IgD-negative memory B cell (primary cell): ENCODE measurements at regions not wholly inside any gene's neighbourhood (a gene's known extent, or its start where the extent isn't known, plus 50 kb on each side); places are given as distances from the start of the nearest gene placed in this dataset.
"Not testable (repeated sequence)": the region's sequence is repeated elsewhere in the genome, so short reads cannot be mapped to it uniquely, and the experiment has no call there.

Experiments used
- H3K27ac Mint-ChIP-seq, 3 donors: one replicate each; pipeline ENCODE4 v1.8.0; 2020 to 2022; ENCODE audit warnings: mild to moderate bottlenecking in 3 of 3, mixed read lengths in 3 of 3, moderate library complexity in 1 of 3
- H3K27me3 Mint-ChIP-seq: one replicate; pipeline ENCODE4 v1.8.0; 2021; ENCODE audit warnings: mixed read lengths
- H3K36me3 Mint-ChIP-seq: one replicate; pipeline ENCODE4 v1.8.0; 2020; ENCODE audit warnings: mild to moderate bottlenecking, mixed read lengths
- H3K4me1 Mint-ChIP-seq, 3 donors: one replicate each; pipeline ENCODE4 v1.8.0; 2020 to 2022; ENCODE audit warnings: mixed read lengths in 3 of 3, mild to moderate bottlenecking in 1 of 3
- H3K4me3 Mint-ChIP-seq, 4 donors: one replicate each; pipeline ENCODE4 v1.8.0; 2020 to 2022; ENCODE audit warnings: mild to moderate bottlenecking in 4 of 4, mixed read lengths in 4 of 4, moderate library complexity in 3 of 4
- H3K9me3 Mint-ChIP-seq, 3 donors: one replicate each; pipeline ENCODE4 v1.8.0; 2020 to 2021; ENCODE audit warnings: mixed read lengths in 3 of 3, mild to moderate bottlenecking in 1 of 3

- Mint-ChIP-seq H3K4me3 (peak overlapping the region; percentile 9 to 78 (median 52)), H3K9me3 (peaks cover 0 to 2% (median 0%) of the 10 kb centered on the region in 3 donors), H3K4me1 (peaks cover 19 to 27% (median 22%) of the 10 kb centered on the region in 3 donors), H3K36me3 (peaks cover 2% of the 10 kb centered on the region), H3K27me3 (peaks cover 9% of the 10 kb centered on the region), H3K27ac (peak overlapping the region; percentile 7 to 84 (median 60))
These were observed 121.6 kb downstream of the TLR4 start for GRCh38 chr9:117825609-117826347.

- peaks cover 9% of the 10 kb centered on the region for H3K27me3 Mint-ChIP-seq
- peak overlapping the region in 2 of 3 donors; percentile 3 to 25 for H3K27ac Mint-ChIP-seq
- H3K9me3 Mint-ChIP-seq, result peaks cover 0 to 2% (median 0%) of the 10 kb centered on the region in 3 donors
- H3K4me1 Mint-ChIP-seq, result peaks cover 19 to 27% (median 22%) of the 10 kb centered on the region in 3 donors
- H3K4me3 Mint-ChIP-seq, result peak overlapping the region in 3 of 4 donors; percentile 19 to 78 (median 72)
- peaks cover 2% of the 10 kb centered on the region for H3K36me3 Mint-ChIP-seq
These were observed 122.6 kb downstream of the TLR4 start for GRCh38 chr9:117826837-117827236.

- H3K9me3 Mint-ChIP-seq, result peaks cover 0 to 2% (median 0%) of the 10 kb centered on the region in 3 donors
- H3K4me3 Mint-ChIP-seq, result no peak overlapping the region
- peak overlapping the region in 1 of 3 donors; percentile 42 for H3K27ac Mint-ChIP-seq
- H3K36me3 Mint-ChIP-seq, result peaks cover 2% of the 10 kb centered on the region
- peaks cover 19 to 27% (median 22%) of the 10 kb centered on the region in 3 donors for H3K4me1 Mint-ChIP-seq
- peaks cover 8% of the 10 kb centered on the region for H3K27me3 Mint-ChIP-seq
These were observed 123.3 kb downstream of the TLR4 start for GRCh38 chr9:117827456-117827855.

- Mint-ChIP-seq H3K27me3 (peaks cover 5% of the 10 kb centered on the region), H3K9me3 (peaks cover 0 to 2% (median 0%) of the 10 kb centered on the region in 3 donors), H3K4me3 (no peak overlapping the region), H3K4me1 (peaks cover 19 to 27% (median 22%) of the 10 kb centered on the region in 3 donors), H3K27ac (no peak overlapping the region), H3K36me3 (peaks cover 2% of the 10 kb centered on the region)
These were observed 124.3 kb downstream of the TLR4 start for GRCh38 chr9:117828466-117828865.

- no peak overlapping the region for H3K4me3 Mint-ChIP-seq
- no peaks in the 10 kb centered on the region for H3K9me3 Mint-ChIP-seq
- H3K4me1 Mint-ChIP-seq, result peaks cover 1 to 4% (median 2%) of the 10 kb centered on the region in 3 donors
- H3K36me3 Mint-ChIP-seq, result peaks cover 3% of the 10 kb centered on the region
- no peak overlapping the region for H3K27ac Mint-ChIP-seq
- peaks cover 1% of the 10 kb centered on the region for H3K27me3 Mint-ChIP-seq
These were observed 131.6 kb downstream of the TLR4 start for GRCh38 chr9:117835798-117836197.

- H3K4me3 Mint-ChIP-seq, result no peak overlapping the region
- peaks cover 1 to 4% (median 2%) of the 10 kb centered on the region in 3 donors for H3K4me1 Mint-ChIP-seq
- no peak overlapping the region for H3K27ac Mint-ChIP-seq
- peaks cover 2% of the 10 kb centered on the region for H3K36me3 Mint-ChIP-seq
- H3K9me3 Mint-ChIP-seq, result no peaks in the 10 kb centered on the region
- H3K27me3 Mint-ChIP-seq, result peaks cover 7% of the 10 kb centered on the region
These were observed 135.7 kb downstream of the TLR4 start for GRCh38 chr9:117839862-117840261.

- not testable (repeated sequence) for H3K4me1 Mint-ChIP-seq, H3K36me3 Mint-ChIP-seq, H3K4me3 Mint-ChIP-seq, H3K27ac Mint-ChIP-seq, H3K9me3 Mint-ChIP-seq, H3K27me3 Mint-ChIP-seq
These were observed 147.7 kb downstream of the TLR4 start for GRCh38 chr9:117851836-117852461.

GRCh38 chr9:117858561-117858960, 154.4 kb downstream of the TLR4 start:
- no peaks in the 10 kb centered on the region for H3K9me3 Mint-ChIP-seq
- H3K4me3 Mint-ChIP-seq, result no peak overlapping the region
- no peaks in the 10 kb centered on the region for H3K4me1 Mint-ChIP-seq
- H3K27me3 Mint-ChIP-seq, result no peaks in the 10 kb centered on the region
- no peak overlapping the region for H3K27ac Mint-ChIP-seq
- no peaks in the 10 kb centered on the region for H3K36me3 Mint-ChIP-seq

GRCh38 chr9:117860849-117861248, 156.6 kb downstream of the TLR4 start:
- H3K27ac Mint-ChIP-seq, result no peak overlapping the region
- peaks cover 4% of the 10 kb centered on the region for H3K27me3 Mint-ChIP-seq
- H3K4me3 Mint-ChIP-seq, result no peak overlapping the region

GRCh38 chr9:117864385-117865057, 160.3 kb downstream of the TLR4 start:
- Mint-ChIP-seq H3K4me3 (no peak overlapping the region), H3K4me1 (no peaks in the 10 kb centered on the region), H3K9me3 (no peaks in the 10 kb centered on the region), H3K36me3 (peaks cover 2% of the 10 kb centered on the region), H3K27me3 (peaks cover 4% of the 10 kb centered on the region), H3K27ac (no peak overlapping the region)

More at GRCh38 chr9:117860849-117861248, 156.6 kb downstream of the TLR4 start:
- Mint-ChIP-seq H3K4me1 (no peaks in the 10 kb centered on the region), H3K36me3 (peaks cover 2% of the 10 kb centered on the region), H3K9me3 (no peaks in the 10 kb centered on the region)

GRCh38 chr9:117868594-117868993, 164.4 kb downstream of the TLR4 start:
- H3K27me3 Mint-ChIP-seq, result peaks cover 4% of the 10 kb centered on the region
- no peaks in the 10 kb centered on the region for H3K9me3 Mint-ChIP-seq
- H3K27ac Mint-ChIP-seq, result no peak overlapping the region
- no peak overlapping the region for H3K4me3 Mint-ChIP-seq
- no peaks in the 10 kb centered on the region for H3K4me1 Mint-ChIP-seq
- peaks cover 2% of the 10 kb centered on the region for H3K36me3 Mint-ChIP-seq

GRCh38 chr9:117869287-117869686, 165.1 kb downstream of the TLR4 start:
- Mint-ChIP-seq H3K4me1 (no peaks in the 10 kb centered on the region), H3K4me3 (no peak overlapping the region), H3K27ac (no peak overlapping the region), H3K9me3 (no peaks in the 10 kb centered on the region), H3K36me3 (peaks cover 2% of the 10 kb centered on the region), H3K27me3 (peaks cover 4% of the 10 kb centered on the region)

GRCh38 chr9:117869712-117870111, 165.5 kb downstream of the TLR4 start:
- Mint-ChIP-seq H3K4me1 (no peaks in the 10 kb centered on the region), H3K9me3 (no peaks in the 10 kb centered on the region), H3K4me3 (no peak overlapping the region), H3K36me3 (peaks cover 2% of the 10 kb centered on the region), H3K27me3 (peaks cover 4% of the 10 kb centered on the region), H3K27ac (no peak overlapping the region)

GRCh38 chr9:117873664-117874063, 169.5 kb downstream of the TLR4 start:
- Mint-ChIP-seq H3K36me3 (no peaks in the 10 kb centered on the region), H3K27me3 (no peaks in the 10 kb centered on the region), H3K27ac (no peak overlapping the region), H3K4me1 (no peaks in the 10 kb centered on the region), H3K4me3 (peak overlapping the region in 1 of 4 donors; percentile 55), H3K9me3 (no peaks in the 10 kb centered on the region)

- Mint-ChIP-seq H3K36me3 (no peaks in the 10 kb centered on the region), H3K27ac (no peak overlapping the region), H3K4me1 (no peaks in the 10 kb centered on the region)
These were observed 171.7 kb downstream of the TLR4 start for GRCh38 chr9:117875886-117876285.

More at GRCh38 chr9:117875886-117876285, 171.7 kb downstream of the TLR4 start:
- Mint-ChIP-seq H3K9me3 (no peaks in the 10 kb centered on the region), H3K27me3 (no peaks in the 10 kb centered on the region), H3K4me3 (no peak overlapping the region)
